ENCODE measurements at regions not wholly inside any gene's neighbourhood (a gene's known extent, or its start where the extent isn't known, plus 50 kb on each side); places are given as distances from the start of the nearest gene placed in this dataset.

- no peak for TF ChIP-seq CTCF (IDR thresholded peaks at IDR 0.05; ENCODE audit: insufficient read depth, low read depth, low read length, missing control alignments)
- H3K4me3 ChIP-seq (ENCODE audit: low read depth, low read length) = no peak overlapping the region
- no peak for DNase-seq (ENCODE audit: low read depth)
Measured at GRCh38 chr2:14188446-14188845, 444.1 kb upstream of the LRATD1 start.

- no peak for DNase-seq (ENCODE audit: low read depth)
- TF ChIP-seq CTCF (IDR thresholded peaks at IDR 0.05; ENCODE audit: insufficient read depth, low read depth, low read length, missing control alignments) = no peak
- H3K4me3 ChIP-seq (ENCODE audit: low read depth, low read length) = no peak overlapping the region
Measured at GRCh38 chr2:14189929-14190328, 442.6 kb upstream of the LRATD1 start.

- no peak for TF ChIP-seq CTCF (IDR thresholded peaks at IDR 0.05; ENCODE audit: insufficient read depth, low read depth, low read length, missing control alignments)
- H3K4me3 ChIP-seq (ENCODE audit: low read depth, low read length) = no peak overlapping the region
- no peak for DNase-seq (ENCODE audit: low read depth)
Measured at GRCh38 chr2:14194233-14194632, 438.3 kb upstream of the LRATD1 start.

GRCh38 chr2:14197293-14197692 lies 435.2 kb upstream of the LRATD1 start:
- no peak overlapping the region for H3K4me3 ChIP-seq (ENCODE audit: low read depth, low read length)
- TF ChIP-seq CTCF (IDR thresholded peaks at IDR 0.05; ENCODE audit: insufficient read depth, low read depth, low read length, missing control alignments) = no peak
- DNase-seq (ENCODE audit: low read depth) = no peak

GRCh38 chr2:14199040-14199439 lies 433.5 kb upstream of the LRATD1 start:
- TF ChIP-seq CTCF (IDR thresholded peaks at IDR 0.05; ENCODE audit: insufficient read depth, low read depth, low read length, missing control alignments) = no peak
- H3K4me3 ChIP-seq (ENCODE audit: low read depth, low read length) = no peak overlapping the region
- no peak for DNase-seq (ENCODE audit: low read depth)

GRCh38 chr2:14219306-14219705 lies 413.2 kb upstream of the LRATD1 start:
- no peak for TF ChIP-seq CTCF (IDR thresholded peaks at IDR 0.05; ENCODE audit: insufficient read depth, low read depth, low read length, missing control alignments)

GRCh38 chr2:14220101-14220500 lies 412.4 kb upstream of the LRATD1 start:
- TF ChIP-seq CTCF (IDR thresholded peaks at IDR 0.05; ENCODE audit: insufficient read depth, low read depth, low read length, missing control alignments) = no peak
- no peak for DNase-seq (ENCODE audit: low read depth)

More at GRCh38 chr2:14219306-14219705, 413.2 kb upstream of the LRATD1 start:
- DNase-seq (ENCODE audit: low read depth) = no peak
- H3K4me3 ChIP-seq (ENCODE audit: low read depth, low read length) = no peak overlapping the region

More at GRCh38 chr2:14220101-14220500, 412.4 kb upstream of the LRATD1 start:
- no peak overlapping the region for H3K4me3 ChIP-seq (ENCODE audit: low read depth, low read length)
